Spleen (tissue), 7 donors: ENCODE measurements at regions not wholly inside any gene's neighbourhood (a gene's known extent, or its start where the extent isn't known, plus 50 kb on each side); places are given as distances from the start of the nearest gene placed in this dataset.

Experiments
- CTCF ChIP-seq, 11 experiments: fragments of 200-600 bp in 7 of 11; fragments of 450-650 bp in 4 of 11; sonication (generic) in 4 of 11; IDR thresholded peaks in 8 of 11; conservative IDR thresholded peaks in 3 of 11; 1 replicate in 7 of 11; 2 replicates in 4 of 11; pipeline versions ENCODE4 v1.4.0 to v1.8.0; 2016 to 2021; ENCODE audit warnings: antibody characterized with exemption in 11 of 11, inconsistent platforms in 4 of 11, mild to moderate bottlenecking in 1 of 11
- POLR2A ChIP-seq, 3 donors: fragments of 450-650 bp; IDR thresholded peaks; one replicate each; pipeline ENCODE4 v1.5.1; 2017; ENCODE audit warnings: antibody characterized with exemption in 3 of 3, mild to moderate bottlenecking in 1 of 3
- donor health status: DM: no; HTN: no; CAD: no; lungs with moderate emphysema.
- donor health status: DM: no; HTN: no; CAD: no.
- donor health status: DM: no; HTN: no; CAD: no.

DNA sequence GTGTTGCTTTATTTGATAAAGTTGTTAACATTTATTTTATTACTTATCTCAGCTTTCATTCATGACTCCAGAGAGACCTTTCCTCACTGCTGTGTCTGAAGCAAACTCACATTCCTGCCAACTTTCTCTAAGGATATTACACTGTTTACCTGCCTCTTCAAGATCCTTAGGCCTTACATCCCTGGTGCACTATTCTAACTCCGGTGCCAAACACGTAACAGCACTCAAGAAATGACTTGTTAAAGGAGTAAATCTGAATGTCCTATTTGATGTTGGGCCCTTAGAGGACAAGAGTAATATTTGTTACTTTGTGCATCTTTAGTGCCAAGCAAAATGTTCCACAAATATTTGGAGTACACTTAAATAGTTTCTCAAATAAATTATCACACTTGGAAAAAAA lies 324.1 kb upstream of the FLRT2 start:
- TF ChIP-seq POLR2A (IDR thresholded peaks at IDR 0.05), result no peak
- no peak for TF ChIP-seq CTCF (IDR thresholded peaks at IDR 0.05 in 8 of 11, conservative IDR thresholded peaks at IDR 0.05 in 3 of 11)
